SK-N-SH treated with all-trans-retinoic acid at 6 μM for 48 hours (cell line): ENCODE measurements at regions not wholly inside any gene's neighbourhood (a gene's known extent, or its start where the extent isn't known, plus 50 kb on each side); places are given as distances from the start of the nearest gene placed in this dataset.

Experiments used
- ARNTL ChIP-seq: fragments of 450-650 bp; formaldehyde crosslinking; IDR thresholded peaks from 2 replicates; pipeline ENCODE4 v1.5.0; 2020; ENCODE audit warnings: low read depth, mild to moderate bottlenecking, moderate library complexity, borderline replicate concordance
- BACH2 ChIP-seq: fragments of 250-450 bp; sonication (Bioruptor Pico); IDR thresholded peaks from 2 replicates; pipeline ENCODE4 v1.9.0; 2021; ENCODE audit warnings: mild to moderate bottlenecking, borderline replicate concordance
- CSDC2 ChIP-seq: fragments of 250-450 bp; sonication (Bioruptor Pico); IDR thresholded peaks from 2 replicates; pipeline ENCODE4 v1.5.0; 2020; ENCODE audit warnings: mild to moderate bottlenecking, moderate library complexity
- OSR1 ChIP-seq: fragments of 250-450 bp; sonication (Bioruptor Pico); IDR thresholded peaks from 2 replicates; pipeline ENCODE4 v1.8.0; 2022; ENCODE audit warnings: moderate library complexity, mild to moderate bottlenecking, inconsistent platforms
- SNAI2 ChIP-seq: fragments of 250-450 bp; sonication (Bioruptor Pico); IDR thresholded peaks from 2 replicates; pipeline ENCODE4 v1.5.0; 2020; ENCODE audit warnings: mild to moderate bottlenecking, moderate library complexity
- TSHZ2 ChIP-seq: fragments of 250-450 bp; sonication (Bioruptor Pico); IDR thresholded peaks from 2 replicates; pipeline ENCODE4 v1.5.0; 2020; ENCODE audit warnings: mild to moderate bottlenecking, moderate library complexity
- ZC3H10 ChIP-seq: fragments of 250-450 bp; sonication (Bioruptor Pico); IDR thresholded peaks from 2 replicates; pipeline ENCODE4 v1.5.1; 2021; ENCODE audit warnings: mild to moderate bottlenecking, moderate library complexity
- ZFP3 ChIP-seq: fragments of 250-450 bp; sonication (Bioruptor Pico); IDR thresholded peaks from 2 replicates; pipeline ENCODE4 v1.5.0; 2020; ENCODE audit warnings: mild to moderate bottlenecking, moderate library complexity
- ZFP30 ChIP-seq: fragments of 450-650 bp; formaldehyde crosslinking; IDR thresholded peaks from 2 replicates; pipeline ENCODE4 v1.5.0; 2022; ENCODE audit warnings: mild to moderate bottlenecking, moderate library complexity
- ZNF8 ChIP-seq: fragments of 450-650 bp; formaldehyde crosslinking; IDR thresholded peaks from 2 replicates; pipeline ENCODE4 v1.5.0; 2020; ENCODE audit warnings: mild to moderate bottlenecking, moderate library complexity
- TF ChIP-seq, protein P1 (sequence below): fragments of 250-450 bp; sonication (Bioruptor Pico); IDR thresholded peaks from 2 replicates; pipeline ENCODE4 v1.5.1; 2020; ENCODE audit warnings: low read depth, mild to moderate bottlenecking, moderate library complexity
- TF ChIP-seq, protein P2 (sequence below): fragments of 250-450 bp; sonication (Bioruptor Pico); IDR thresholded peaks from 2 replicates; pipeline ENCODE4 v1.8.0; 2020; ENCODE audit warnings: mild to moderate bottlenecking, moderate library complexity, borderline replicate concordance
- TF ChIP-seq, protein P3 (sequence below): fragments of 250-450 bp; sonication (Bioruptor Pico); IDR thresholded peaks from 2 replicates; pipeline ENCODE4 v1.8.0; 2021; ENCODE audit warnings: low read depth, mild to moderate bottlenecking, moderate library complexity, borderline replicate concordance

GRCh38 chr9:84408416-84408815, 67.9 kb upstream of the SLC28A3 start:
- TF ChIP-seq OSR1 (no peak), ZFP30 (CRISPR knock-in tag) (no peak), ZNF8 (no peak), CSDC2 (CRISPR knock-in tag) (no peak), TSHZ2 (CRISPR knock-in tag) (no peak), ZFP3 (CRISPR knock-in tag) (no peak), SNAI2 (no peak), ARNTL (CRISPR knock-in tag) (no peak), BACH2 (CRISPR knock-in tag) (no peak), ZC3H10 (CRISPR knock-in tag) (no peak)
- TF ChIP-seq, protein P1, sequence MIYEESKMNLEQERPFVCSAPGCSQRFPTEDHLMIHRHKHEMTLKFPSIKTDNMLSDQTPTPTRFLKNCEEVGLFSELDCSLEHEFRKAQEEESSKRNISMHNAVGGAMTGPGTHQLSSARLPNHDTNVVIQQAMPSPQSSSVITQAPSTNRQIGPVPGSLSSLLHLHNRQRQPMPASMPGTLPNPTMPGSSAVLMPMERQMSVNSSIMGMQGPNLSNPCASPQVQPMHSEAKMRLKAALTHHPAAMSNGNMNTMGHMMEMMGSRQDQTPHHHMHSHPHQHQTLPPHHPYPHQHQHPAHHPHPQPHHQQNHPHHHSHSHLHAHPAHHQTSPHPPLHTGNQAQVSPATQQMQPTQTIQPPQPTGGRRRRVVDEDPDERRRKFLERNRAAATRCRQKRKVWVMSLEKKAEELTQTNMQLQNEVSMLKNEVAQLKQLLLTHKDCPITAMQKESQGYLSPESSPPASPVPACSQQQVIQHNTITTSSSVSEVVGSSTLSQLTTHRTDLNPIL, result no peak
- TF ChIP-seq, protein P2, sequence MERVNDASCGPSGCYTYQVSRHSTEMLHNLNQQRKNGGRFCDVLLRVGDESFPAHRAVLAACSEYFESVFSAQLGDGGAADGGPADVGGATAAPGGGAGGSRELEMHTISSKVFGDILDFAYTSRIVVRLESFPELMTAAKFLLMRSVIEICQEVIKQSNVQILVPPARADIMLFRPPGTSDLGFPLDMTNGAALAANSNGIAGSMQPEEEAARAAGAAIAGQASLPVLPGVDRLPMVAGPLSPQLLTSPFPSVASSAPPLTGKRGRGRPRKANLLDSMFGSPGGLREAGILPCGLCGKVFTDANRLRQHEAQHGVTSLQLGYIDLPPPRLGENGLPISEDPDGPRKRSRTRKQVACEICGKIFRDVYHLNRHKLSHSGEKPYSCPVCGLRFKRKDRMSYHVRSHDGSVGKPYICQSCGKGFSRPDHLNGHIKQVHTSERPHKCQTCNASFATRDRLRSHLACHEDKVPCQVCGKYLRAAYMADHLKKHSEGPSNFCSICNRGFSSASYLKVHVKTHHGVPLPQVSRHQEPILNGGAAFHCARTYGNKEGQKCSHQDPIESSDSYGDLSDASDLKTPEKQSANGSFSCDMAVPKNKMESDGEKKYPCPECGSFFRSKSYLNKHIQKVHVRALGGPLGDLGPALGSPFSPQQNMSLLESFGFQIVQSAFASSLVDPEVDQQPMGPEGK (CRISPR knock-in tag), result no peak
- TF ChIP-seq, protein P3, sequence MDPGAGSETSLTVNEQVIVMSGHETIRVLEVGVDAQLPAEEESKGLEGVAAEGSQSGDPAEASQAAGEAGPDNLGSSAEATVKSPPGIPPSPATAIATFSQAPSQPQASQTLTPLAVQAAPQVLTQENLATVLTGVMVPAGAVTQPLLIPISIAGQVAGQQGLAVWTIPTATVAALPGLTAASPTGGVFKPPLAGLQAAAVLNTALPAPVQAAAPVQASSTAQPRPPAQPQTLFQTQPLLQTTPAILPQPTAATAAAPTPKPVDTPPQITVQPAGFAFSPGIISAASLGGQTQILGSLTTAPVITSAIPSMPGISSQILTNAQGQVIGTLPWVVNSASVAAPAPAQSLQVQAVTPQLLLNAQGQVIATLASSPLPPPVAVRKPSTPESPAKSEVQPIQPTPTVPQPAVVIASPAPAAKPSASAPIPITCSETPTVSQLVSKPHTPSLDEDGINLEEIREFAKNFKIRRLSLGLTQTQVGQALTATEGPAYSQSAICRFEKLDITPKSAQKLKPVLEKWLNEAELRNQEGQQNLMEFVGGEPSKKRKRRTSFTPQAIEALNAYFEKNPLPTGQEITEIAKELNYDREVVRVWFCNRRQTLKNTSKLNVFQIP (CRISPR knock-in tag), result no peak
